Glutamatergic neuron (in vitro differentiated cells): ENCODE measurements at regions not wholly inside any gene's neighbourhood (a gene's known extent, or its start where the extent isn't known, plus 50 kb on each side); places are given as distances from the start of the nearest gene placed in this dataset.
"Not testable (repeated sequence)": the region's sequence is repeated elsewhere in the genome, so short reads cannot be mapped to it uniquely, and the experiment has no call there.

Source experiments
- DNase-seq: peaks from one replicate; pipeline ENCODE4 v3.0.0; 2022
- H3K27ac Mint-ChIP-seq: one replicate; pipeline ENCODE4 v1.8.0; 2020; ENCODE audit warnings: mild to moderate bottlenecking, mixed read lengths, inconsistent platforms; ENCODE audit not compliant: unreplicated experiment
- H3K27me3 Mint-ChIP-seq: one replicate; pipeline ENCODE4 v1.8.0; 2020; ENCODE audit warnings: mild to moderate bottlenecking, moderate library complexity, mixed read lengths, inconsistent platforms; ENCODE audit not compliant: unreplicated experiment
- H3K36me3 Mint-ChIP-seq: one replicate; pipeline ENCODE4 v1.8.0; 2020; ENCODE audit warnings: mild to moderate bottlenecking, mixed read lengths, inconsistent platforms; ENCODE audit not compliant: unreplicated experiment
- H3K4me1 Mint-ChIP-seq: one replicate; pipeline ENCODE4 v1.8.0; 2020; ENCODE audit warnings: mild to moderate bottlenecking, low read depth, mixed read lengths, inconsistent platforms; ENCODE audit not compliant: unreplicated experiment
- H3K4me3 Mint-ChIP-seq: one replicate; pipeline ENCODE4 v1.8.0; 2020; ENCODE audit warnings: mild to moderate bottlenecking, mixed read lengths, inconsistent platforms; ENCODE audit not compliant: unreplicated experiment
- H3K9me3 Mint-ChIP-seq: one replicate; pipeline ENCODE4 v1.8.0; 2020; ENCODE audit warnings: mild to moderate bottlenecking, moderate library complexity, mixed read lengths, inconsistent platforms; ENCODE audit not compliant: unreplicated experiment
- CTCF ChIP-seq: fragments of 200-600 bp; sonication (generic); IDR thresholded peaks from one replicate; pipeline ENCODE4 v1.5.0; 2021; ENCODE audit not compliant: partially characterized antibody, unreplicated experiment

GRCh38 chr2:40680547-40680946 lies 228.7 kb upstream of the SLC8A1 start:
- Mint-ChIP-seq H3K4me3 (no peak overlapping the region), H3K4me1 (no peaks in the 10 kb centered on the region), H3K27me3 (peaks cover 2% of the 10 kb centered on the region), H3K27ac (no peak overlapping the region), H3K36me3 (peaks cover 6% of the 10 kb centered on the region), H3K9me3 (no peaks in the 10 kb centered on the region)
- TF ChIP-seq CTCF: no peak
- DNase-seq: no peak

GRCh38 chr2:40690036-40690435 lies 238.1 kb upstream of the SLC8A1 start:
- Mint-ChIP-seq H3K27ac (no peak overlapping the region), H3K4me3 (no peak overlapping the region), H3K27me3 (peaks cover 2% of the 10 kb centered on the region), H3K36me3 (no peaks in the 10 kb centered on the region), H3K9me3 (peaks cover 1% of the 10 kb centered on the region), H3K4me1 (no peaks in the 10 kb centered on the region)
- no peak for TF ChIP-seq CTCF
- DNase-seq: no peak

- Mint-ChIP-seq H3K36me3 (no peaks in the 10 kb centered on the region), H3K27ac (no peak overlapping the region), H3K4me1 (no peaks in the 10 kb centered on the region), H3K4me3 (no peak overlapping the region), H3K27me3 (peaks cover 2% of the 10 kb centered on the region), H3K9me3 (peaks cover 1% of the 10 kb centered on the region)
- DNase-seq: no peak
- no peak for TF ChIP-seq CTCF
These were observed 238.6 kb upstream of the SLC8A1 start for GRCh38 chr2:40690525-40690924.

- Mint-ChIP-seq H3K4me3 (no peak overlapping the region), H3K4me1 (no peaks in the 10 kb centered on the region), H3K27ac (no peak overlapping the region), H3K9me3 (no peaks in the 10 kb centered on the region), H3K36me3 (no peaks in the 10 kb centered on the region), H3K27me3 (no peaks in the 10 kb centered on the region)
- no peak for TF ChIP-seq CTCF
- DNase-seq: no peak
These were observed 248.5 kb upstream of the SLC8A1 start for GRCh38 chr2:40700231-40700954.

GRCh38 chr2:40712197-40712894 lies 260.5 kb upstream of the SLC8A1 start:
- not testable (repeated sequence) for H3K27me3 Mint-ChIP-seq, DNase-seq, H3K36me3 Mint-ChIP-seq, H3K27ac Mint-ChIP-seq, H3K9me3 Mint-ChIP-seq, H3K4me3 Mint-ChIP-seq, H3K4me1 Mint-ChIP-seq
